HG03139 (cell line): ENCODE measurements at regions not wholly inside any gene's neighbourhood (a gene's known extent, or its start where the extent isn't known, plus 50 kb on each side); places are given as distances from the start of the nearest gene placed in this dataset.

Experiments used
- ATAC-seq: cut with Tn5 transposase; IDR thresholded peaks from one replicate; pipeline ENCODE4 v1.9.1; 2021; ENCODE audit not compliant: unreplicated experiment

GRCh38 chr4:127097061-127097460 is 535.7 kb upstream of the INTU start:
- no peak for ATAC-seq

- no peak for ATAC-seq
Measured at GRCh38 chr4:127102361-127102760, 530.4 kb upstream of the INTU start.

GRCh38 chr4:127103681-127104115 is 529.1 kb upstream of the INTU start:
- no peak for ATAC-seq

GRCh38 chr4:127113844-127114362 is 518.9 kb upstream of the INTU start:
- no peak for ATAC-seq

- ATAC-seq: no peak
Measured at GRCh38 chr4:127118681-127119080, 514.1 kb upstream of the INTU start.

GRCh38 chr4:127120441-127121090 is 512.2 kb upstream of the INTU start:
- ATAC-seq: no peak

GRCh38 chr4:127124919-127125318 is 507.8 kb upstream of the INTU start:
- ATAC-seq: no peak

- ATAC-seq: no peak
Measured at GRCh38 chr4:127126718-127127117, 506.0 kb upstream of the INTU start.

- ATAC-seq: no peak
Measured at GRCh38 chr4:127131527-127131926, 501.2 kb upstream of the INTU start.

- ATAC-seq: no peak
Measured at GRCh38 chr4:127134490-127134889, 498.3 kb upstream of the INTU start.

GRCh38 chr4:127138586-127138985 is 494.2 kb upstream of the INTU start:
- no peak for ATAC-seq

GRCh38 chr4:127139788-127140286 is 492.9 kb upstream of the INTU start:
- no peak for ATAC-seq

GRCh38 chr4:127140306-127140705 is 492.5 kb upstream of the INTU start:
- no peak for ATAC-seq

GRCh38 chr4:127141856-127142255 is 490.9 kb upstream of the INTU start:
- ATAC-seq: no peak

- ATAC-seq: no peak
Measured at GRCh38 chr4:127143460-127144195, 489.1 kb upstream of the INTU start.

- ATAC-seq: no peak
Measured at GRCh38 chr4:127145006-127145540, 487.7 kb upstream of the INTU start.

- ATAC-seq: no peak
Measured at GRCh38 chr4:127148165-127148564, 484.6 kb upstream of the INTU start.

- ATAC-seq: no peak
Measured at GRCh38 chr4:127149086-127149485, 483.7 kb upstream of the INTU start.

- ATAC-seq: no peak
Measured at GRCh38 chr4:127151941-127152340, 480.8 kb upstream of the INTU start.

GRCh38 chr4:127155116-127155515 is 477.6 kb upstream of the INTU start:
- no peak for ATAC-seq

- no peak for ATAC-seq
Measured at GRCh38 chr4:127155555-127155954, 477.2 kb upstream of the INTU start.

- ATAC-seq: no peak
Measured at GRCh38 chr4:127162741-127163140, 470.0 kb upstream of the INTU start.
